ENCODE measurements at regions not wholly inside any gene's neighbourhood (a gene's known extent, or its start where the extent isn't known, plus 50 kb on each side); places are given as distances from the start of the nearest gene placed in this dataset.

DNA sequence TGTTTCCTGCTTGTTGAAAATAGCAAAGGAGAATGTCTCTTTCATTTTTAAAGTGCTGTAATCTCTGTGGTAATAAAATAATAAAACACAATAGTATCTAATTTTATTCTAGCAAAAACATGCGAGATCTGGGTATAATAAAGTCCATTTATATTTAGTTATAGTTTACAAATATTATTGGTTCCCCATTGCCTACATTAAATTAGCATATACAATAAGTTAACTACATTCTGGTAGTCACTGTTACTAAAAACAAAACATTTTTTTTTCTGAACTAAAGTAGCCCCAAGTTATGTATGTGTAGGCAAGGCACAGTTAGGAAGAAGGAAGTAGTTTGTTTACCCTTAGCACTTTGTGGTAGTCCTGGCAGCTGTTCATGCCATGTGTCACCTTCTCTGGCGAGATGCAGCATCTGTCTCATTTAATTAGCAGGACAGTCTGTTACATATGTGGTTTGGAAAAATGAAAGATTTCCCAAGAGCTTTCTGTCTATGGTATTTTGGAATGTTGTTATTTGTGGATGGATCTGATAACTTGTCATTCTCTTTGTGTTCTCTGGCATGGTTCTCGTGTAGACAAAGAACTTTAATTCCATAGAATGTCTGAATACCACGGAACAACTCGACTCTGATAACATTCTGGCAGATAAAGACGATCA lies 231.3 kb upstream of the PITX2 start:
- TF ChIP-seq, protein P1, sequence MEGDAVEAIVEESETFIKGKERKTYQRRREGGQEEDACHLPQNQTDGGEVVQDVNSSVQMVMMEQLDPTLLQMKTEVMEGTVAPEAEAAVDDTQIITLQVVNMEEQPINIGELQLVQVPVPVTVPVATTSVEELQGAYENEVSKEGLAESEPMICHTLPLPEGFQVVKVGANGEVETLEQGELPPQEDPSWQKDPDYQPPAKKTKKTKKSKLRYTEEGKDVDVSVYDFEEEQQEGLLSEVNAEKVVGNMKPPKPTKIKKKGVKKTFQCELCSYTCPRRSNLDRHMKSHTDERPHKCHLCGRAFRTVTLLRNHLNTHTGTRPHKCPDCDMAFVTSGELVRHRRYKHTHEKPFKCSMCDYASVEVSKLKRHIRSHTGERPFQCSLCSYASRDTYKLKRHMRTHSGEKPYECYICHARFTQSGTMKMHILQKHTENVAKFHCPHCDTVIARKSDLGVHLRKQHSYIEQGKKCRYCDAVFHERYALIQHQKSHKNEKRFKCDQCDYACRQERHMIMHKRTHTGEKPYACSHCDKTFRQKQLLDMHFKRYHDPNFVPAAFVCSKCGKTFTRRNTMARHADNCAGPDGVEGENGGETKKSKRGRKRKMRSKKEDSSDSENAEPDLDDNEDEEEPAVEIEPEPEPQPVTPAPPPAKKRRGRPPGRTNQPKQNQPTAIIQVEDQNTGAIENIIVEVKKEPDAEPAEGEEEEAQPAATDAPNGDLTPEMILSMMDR (conservative IDR thresholded peaks at IDR 0.05; ENCODE audit: control insufficient read depth, insufficient read depth, low read depth, low read length), result no peak
- no peak overlapping the region for H3K4me3 ChIP-seq (ENCODE audit: control insufficient read depth, low read depth, low read length)
- DNase-seq (ENCODE audit: low read depth), result peak; percentile 95

DNA sequence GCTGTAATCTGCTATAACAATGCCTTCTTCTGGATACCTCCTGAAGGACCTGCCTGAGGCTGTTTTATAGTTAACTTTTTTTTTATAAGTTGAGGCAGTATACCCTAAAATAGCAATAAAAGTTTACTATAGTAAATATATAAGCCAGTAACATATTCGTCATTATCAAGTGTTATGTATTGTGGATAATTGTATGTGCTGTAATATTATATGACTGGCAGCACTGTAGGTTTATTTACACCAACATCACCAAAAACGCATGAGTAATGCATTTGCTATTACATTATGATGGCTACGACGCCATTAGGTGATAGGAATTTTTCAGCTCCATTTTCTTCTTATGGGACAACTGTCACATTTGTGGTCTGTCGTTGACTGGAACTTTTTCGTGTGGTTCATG lies 237.2 kb upstream of the PITX2 start:
- no peak for DNase-seq (ENCODE audit: low read depth)
- TF ChIP-seq, protein P1 (conservative IDR thresholded peaks at IDR 0.05; ENCODE audit: control insufficient read depth, insufficient read depth, low read depth, low read length), result no peak
- H3K4me3 ChIP-seq (ENCODE audit: control insufficient read depth, low read depth, low read length), result no peak overlapping the region

DNA sequence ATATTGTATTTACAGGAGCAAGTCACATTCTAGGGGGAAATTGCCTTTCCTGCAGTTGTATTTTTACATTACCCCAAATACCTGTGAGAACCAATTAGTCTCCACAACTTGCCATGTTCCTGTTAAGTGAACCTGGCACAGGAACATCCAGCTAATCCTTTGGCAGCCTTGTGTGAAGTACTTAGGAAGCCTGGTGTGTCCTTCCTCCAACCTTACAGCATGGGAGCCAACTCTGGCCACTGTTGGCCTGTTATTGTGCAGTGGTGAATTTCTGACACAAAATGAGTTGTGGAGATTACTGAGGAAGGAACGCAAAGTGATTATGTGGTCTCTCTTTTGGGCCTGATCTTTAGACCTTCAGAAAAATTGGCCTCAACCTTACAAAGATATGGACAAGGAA lies 238.0 kb upstream of the PITX2 start:
- no peak overlapping the region for H3K4me3 ChIP-seq (ENCODE audit: control insufficient read depth, low read depth, low read length)
- TF ChIP-seq, protein P1 (conservative IDR thresholded peaks at IDR 0.05; ENCODE audit: control insufficient read depth, insufficient read depth, low read depth, low read length), result no peak
- DNase-seq (ENCODE audit: low read depth), result no peak

DNA sequence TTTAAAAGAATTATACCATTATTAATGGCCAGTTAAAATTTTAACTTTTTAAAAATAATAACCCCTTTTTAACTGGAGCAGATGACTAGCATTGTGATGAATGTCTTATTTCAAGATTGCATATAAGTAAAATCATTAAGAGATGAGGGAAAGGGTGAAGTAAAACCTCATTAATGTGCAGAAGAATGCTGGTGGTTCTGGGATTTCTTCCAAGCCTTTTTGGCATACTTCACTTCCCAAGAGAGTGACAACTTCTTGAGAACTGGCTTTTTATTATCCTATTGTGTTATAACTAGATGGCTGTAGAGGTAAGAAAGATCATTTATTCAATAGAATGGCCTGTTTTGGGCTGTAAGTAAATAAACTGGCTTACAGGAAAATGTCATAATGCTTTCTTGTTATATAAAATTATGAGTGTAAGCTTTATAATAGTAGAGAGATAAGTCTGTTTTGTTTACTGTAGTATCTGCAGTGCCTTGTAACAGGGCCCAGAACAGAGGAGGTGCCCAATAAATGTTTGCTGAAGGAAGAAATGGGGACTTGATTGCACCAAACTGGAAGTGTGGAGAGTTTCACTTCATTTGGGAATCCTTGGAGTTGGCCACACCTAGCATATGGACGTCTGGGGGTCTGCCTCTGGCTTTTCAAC lies 242.9 kb upstream of the PITX2 start:
- H3K4me3 ChIP-seq (ENCODE audit: control insufficient read depth, low read depth, low read length), result no peak overlapping the region
- TF ChIP-seq, protein P1 (conservative IDR thresholded peaks at IDR 0.05; ENCODE audit: control insufficient read depth, insufficient read depth, low read depth, low read length), result no peak
- peak; percentile 82 for DNase-seq (ENCODE audit: low read depth)

DNA sequence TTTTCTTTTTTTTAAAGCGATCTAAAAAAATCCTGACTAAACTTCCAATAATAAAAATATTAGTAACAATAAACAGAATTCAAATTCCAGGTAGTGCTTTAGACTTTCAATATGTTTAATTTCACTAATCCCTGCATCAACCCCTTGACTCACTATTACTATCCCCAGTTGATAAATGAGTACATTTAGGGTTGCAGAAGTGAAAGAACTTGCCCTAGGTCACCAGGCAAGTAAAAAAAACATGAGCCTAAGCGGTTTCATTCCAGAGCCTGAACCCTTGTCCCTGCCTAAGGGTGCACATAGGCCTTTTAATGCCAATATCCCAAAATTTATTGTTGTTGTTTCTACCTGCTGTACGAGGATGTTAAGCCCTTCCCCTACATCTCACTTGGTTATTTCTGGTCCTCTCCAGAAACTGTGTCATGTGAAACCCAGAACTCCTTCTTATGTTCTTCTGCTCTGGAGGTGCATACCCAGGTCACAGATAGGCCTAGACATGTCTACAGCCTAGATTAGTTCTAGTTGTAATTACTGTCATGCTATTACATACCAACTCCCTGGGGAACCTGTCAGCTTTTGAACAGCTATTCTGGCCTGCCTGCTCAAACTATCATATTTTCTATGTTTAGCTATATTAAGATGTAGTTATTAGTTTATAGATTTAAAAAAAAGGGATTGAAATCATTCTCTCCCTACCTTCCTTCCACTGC lies 244.5 kb upstream of the PITX2 start:
- H3K4me3 ChIP-seq (ENCODE audit: control insufficient read depth, low read depth, low read length), result no peak overlapping the region
- TF ChIP-seq, protein P1 (conservative IDR thresholded peaks at IDR 0.05; ENCODE audit: control insufficient read depth, insufficient read depth, low read depth, low read length), result no peak
- no peak for DNase-seq (ENCODE audit: low read depth)

DNA sequence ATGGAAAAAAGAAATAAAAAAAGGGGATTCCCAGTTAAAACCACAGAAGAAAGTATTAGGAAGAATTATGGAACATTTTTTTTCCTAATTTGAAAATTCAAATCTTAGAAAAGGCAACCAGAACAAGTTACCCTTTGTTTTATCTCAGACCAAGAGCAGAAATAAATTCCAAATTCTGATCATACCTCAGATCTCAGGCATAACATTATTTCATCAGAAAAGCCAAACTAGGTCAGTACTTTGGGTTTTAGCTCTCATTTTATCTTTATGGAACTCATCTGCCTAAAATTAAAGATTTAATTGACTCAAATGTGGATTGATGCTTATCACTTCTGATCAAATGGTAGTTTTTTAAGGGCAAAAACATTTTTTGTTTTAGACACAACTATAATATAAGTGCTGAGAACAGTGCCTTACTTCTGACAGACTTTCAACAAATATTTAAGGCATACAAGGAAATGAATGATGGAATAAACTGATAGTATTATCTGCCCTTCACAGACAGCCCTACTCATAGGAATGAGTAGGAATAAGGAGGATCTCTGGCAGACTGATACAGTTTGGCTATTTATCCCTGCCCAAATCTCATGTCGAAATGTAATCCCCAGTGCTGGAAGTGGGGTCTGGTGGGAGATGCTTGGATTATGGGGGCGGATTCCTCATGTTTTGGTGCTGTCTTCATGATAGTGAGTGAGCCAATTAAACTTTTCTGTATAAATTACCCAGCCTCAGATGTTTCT lies 245.3 kb upstream of the PITX2 start:
- no peak overlapping the region for H3K4me3 ChIP-seq (ENCODE audit: control insufficient read depth, low read depth, low read length)
- DNase-seq (ENCODE audit: low read depth), result no peak
- TF ChIP-seq, protein P1 (conservative IDR thresholded peaks at IDR 0.05; ENCODE audit: control insufficient read depth, insufficient read depth, low read depth, low read length), result no peak

Data from fibroblast of mammary gland (primary cell).